SK-N-DZ (cell line): ENCODE measurements at regions not wholly inside any gene's neighbourhood (a gene's known extent, or its start where the extent isn't known, plus 50 kb on each side); places are given as distances from the start of the nearest gene placed in this dataset.
"Not testable (repeated sequence)": the region's sequence is repeated elsewhere in the genome, so short reads cannot be mapped to it uniquely, and the experiment has no call there.

ENCODE experiments used
- DNase-seq: peaks from one replicate; pipeline ENCODE4 v3.0.0-alpha.2; 2015; ENCODE audit warnings: low spot score

DNA sequence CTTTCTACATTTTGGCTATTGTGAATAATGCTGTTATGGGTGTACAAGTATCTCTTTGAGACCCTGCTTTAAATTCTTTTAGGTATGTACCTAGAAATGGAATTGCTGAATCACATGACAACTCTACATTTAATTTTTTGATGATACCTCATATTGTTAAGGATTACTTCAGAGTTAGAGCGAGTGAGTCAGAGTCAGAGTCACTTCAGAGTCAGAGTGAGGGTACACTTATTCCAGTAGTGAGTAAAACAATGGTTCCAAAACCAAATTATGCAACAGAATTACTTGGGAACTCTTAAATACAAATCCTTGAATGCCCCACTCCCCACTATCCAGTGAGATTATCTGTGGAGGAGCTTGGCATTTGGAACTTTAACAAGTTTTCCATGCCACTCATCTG lies 50.3 kb upstream of the SNRK start:
- DNase-seq, result no peak

DNA sequence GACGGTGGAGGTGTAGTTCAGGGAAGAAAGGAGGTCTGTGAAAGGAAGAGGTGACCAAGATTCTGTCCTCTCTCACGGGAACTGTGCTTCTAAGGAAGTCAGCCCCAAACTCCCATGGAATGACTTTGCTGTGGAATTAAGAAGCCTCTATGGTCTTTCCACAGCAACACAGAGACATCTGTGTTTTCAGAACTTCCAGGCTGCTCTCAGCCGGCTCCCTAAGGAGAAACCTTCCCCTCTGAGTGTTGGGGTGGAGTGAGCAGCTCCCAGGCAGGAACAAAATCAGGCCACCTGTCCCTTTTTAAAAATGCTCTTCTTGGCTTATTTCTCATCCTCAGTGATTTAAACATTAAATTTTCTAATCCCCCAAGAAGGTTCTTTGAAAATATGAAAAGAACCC lies 53.3 kb upstream of the SNRK start:
- DNase-seq, result no peak

DNA sequence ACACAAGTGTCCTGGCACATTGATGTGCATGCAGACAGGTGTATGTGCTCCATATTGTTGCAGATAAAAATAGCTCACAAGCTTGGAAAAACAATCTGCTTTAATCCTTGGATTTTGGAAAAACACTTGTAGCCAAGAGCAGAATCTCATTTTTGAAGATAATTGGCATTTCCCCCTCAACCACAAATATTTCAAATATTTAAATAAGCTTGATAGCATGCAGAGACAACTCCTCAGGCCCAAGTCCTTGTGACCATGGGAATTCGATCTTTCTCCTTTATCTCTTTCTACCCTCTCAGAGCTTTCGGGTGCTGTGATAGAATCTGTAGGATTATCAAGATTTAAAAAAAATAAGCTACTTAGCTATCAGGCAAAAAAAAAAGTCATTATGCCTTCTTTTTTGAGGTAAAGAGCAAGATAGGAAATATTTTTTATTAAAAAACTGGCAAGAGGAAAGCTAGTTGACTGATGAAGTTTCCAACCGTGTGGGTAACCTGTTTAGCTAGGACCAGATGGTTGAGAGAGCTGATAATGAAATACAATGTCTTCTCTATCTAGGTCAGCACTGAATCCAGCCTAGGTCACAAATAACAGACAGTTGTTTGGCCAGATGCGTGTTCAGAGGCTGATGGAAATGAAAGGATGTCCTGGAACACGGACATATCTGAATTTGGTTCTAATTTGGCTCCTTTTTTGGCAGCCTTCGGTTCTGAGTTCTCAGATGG lies 54.9 kb upstream of the SNRK start:
- DNase-seq, result peak; percentile 17

DNA sequence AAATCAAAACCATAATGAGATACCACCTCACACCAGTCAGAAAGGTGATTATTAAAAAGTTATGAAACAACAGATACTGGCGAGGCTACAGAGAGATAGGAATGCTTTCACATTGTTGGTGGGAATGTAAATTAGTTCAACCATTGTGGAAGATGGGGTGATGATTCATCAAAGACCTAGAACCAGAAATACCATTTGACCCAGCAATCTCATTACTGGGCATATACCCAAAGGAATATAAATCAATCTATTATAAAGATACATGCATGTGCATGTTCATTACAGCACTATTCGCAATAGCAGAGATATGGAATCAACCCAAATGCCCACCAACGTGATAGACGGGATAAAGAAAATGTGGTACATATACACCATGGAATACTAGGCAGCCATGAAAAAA lies 56.5 kb upstream of the SNRK start:
- DNase-seq, result not testable (repeated sequence)

DNA sequence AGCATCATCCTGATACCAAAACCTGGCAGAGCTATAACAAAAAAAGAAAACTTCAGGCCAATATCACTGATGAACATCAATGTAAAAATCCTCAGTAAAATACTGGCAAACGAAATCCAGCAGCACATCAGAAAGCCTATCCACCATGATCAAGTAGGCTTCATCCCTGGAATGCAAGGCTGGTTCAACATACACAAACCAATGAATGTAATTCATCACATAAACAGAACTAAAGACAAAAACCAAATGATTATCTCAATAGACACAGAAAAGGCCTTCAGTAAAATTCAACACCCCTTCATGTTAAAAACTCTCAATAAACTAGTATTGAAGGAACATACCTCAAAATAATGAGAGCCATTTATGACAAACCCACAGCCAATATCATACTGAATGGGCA lies 58.7 kb upstream of the SNRK start:
- not testable (repeated sequence) for DNase-seq

DNA sequence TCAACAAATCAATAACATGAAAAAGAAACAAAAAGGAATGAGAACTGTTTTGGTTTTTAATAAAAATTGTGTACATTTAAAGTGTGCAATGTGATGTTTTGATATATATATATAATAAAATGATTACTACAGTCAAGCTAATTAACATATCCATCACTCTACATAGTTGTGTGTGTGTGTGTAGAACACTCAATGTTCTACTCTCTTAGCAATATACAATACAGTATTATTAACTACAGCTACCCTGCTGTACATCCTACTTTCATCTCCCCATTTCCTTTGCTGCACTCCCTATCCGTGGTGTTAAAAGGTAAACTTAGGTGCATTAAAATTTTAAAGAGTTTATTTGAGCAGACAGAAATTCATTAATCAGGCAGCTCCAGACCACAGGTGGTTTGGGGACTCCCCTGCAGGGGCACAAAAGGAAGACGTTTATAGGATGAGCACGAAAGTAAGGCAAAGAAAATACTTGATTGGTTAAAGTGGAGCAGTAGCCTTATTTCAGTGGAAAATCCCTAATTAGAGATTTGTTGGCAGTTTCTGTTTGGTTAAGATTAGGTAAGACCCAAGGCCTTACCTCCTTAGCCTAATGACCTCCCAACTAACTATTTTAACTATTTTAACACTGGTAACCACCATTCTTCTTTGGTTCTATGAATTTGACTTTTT lies 61.8 kb upstream of the SNRK start:
- no peak for DNase-seq

DNA sequence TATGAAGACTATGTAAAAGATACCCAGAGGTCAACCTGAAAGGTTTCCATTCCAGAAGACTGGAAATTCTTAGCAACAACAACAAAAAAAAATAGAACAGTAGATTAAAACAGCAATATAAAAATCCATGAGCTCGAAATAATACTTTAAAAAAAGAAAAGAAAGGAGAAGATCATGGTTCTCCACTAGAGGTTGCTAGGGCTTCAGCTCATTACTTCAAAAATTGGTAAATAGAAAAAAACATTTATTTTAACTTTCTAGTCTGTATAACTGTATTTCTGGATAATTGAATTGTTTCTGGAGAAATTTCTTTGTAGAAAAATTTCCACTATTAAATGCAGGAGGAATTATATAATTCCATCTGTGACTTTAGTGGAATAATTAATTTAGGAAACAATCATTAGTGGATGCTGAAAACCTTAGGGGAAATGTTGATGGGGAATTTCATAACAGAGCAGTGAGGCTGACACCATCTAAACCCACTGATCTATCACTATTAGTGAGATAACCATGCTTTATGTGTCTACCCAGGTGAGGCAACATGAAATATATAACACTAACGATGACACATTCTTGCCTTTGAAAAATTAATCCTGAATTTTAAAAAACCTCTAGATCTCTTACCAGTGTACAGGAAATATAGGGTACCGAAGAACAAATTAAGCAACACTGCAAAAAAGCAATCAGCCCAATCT lies 62.5 kb upstream of the SNRK start:
- DNase-seq, result no peak

DNA sequence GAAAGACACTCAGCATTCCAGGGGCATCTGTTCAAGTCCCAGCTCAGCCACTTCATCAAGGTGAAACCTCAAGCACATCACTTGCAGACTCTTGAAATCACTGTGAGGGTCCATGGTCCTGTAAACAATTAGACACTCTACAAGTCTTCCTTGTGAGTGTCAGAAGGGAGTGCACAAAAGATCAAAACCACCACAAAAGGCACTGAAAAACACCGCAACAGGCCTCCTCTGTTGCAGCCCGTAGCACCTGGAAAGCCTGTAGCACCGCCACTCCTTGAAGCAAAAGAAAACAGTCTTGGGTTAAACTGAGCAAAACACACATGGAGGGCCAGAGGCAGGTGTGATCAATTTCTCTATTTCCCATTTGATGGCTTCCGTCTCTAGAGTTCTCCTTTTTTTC lies 63.8 kb upstream of the SNRK start:
- no peak for DNase-seq

DNA sequence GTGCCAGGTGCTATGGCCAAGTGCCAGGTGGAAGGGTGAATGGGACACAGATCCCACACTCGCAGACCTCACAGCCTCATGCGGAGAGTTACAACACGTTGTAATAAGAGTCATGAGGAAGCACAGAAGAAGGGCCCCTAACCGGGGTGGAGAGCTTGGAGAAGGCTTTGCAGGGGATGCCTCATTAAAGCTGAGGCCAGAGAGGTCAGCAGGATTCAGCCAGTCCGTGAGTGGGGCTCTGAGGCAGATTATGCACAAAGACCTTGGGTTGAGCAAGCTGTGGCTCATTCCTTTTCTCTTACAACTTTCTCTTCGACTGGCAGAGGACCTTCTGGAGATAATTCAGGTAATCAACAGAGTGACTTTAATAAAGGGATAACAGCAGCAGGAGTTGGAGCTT lies 65.3 kb upstream of the SNRK start:
- DNase-seq, result no peak

DNA sequence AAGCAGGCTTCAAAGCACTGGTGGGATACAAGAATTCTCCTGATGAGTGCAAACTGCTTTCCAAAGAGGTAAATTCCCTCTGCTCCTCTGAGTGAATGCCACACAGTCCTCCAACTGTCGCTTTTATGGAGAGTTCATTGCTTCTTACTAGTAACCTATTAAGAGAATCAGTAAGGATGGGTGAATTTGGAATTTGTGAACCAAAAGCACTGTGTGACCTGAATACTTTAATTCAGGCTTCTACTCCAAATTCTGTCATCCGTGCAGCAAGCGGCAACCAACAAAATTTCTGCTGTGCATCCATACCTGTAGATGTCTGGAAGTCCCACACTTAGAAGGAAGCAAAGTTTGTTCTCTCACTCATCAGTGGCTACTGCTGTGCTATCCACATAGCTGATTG lies 66.7 kb upstream of the SNRK start:
- DNase-seq, result no peak

DNA sequence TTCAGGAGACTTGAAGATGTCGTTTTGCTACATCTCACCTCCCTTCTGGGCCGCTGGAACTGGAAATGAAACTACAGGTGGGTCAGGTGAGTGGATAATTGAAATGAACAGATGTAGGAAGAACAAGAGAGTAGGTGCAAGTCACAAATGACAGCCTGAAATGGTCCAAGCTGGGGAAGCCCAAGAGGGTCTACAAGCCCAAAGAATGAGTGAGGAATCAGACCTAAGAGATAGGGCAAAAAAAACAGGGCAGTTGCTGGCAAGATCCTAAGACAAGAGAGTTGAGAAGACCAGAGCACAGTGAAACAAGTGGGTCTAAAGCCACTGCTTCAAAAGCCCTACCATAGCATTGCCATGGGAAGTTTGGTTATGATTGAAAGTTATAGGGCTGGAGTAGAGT lies 67.4 kb upstream of the SNRK start:
- DNase-seq, result no peak

DNA sequence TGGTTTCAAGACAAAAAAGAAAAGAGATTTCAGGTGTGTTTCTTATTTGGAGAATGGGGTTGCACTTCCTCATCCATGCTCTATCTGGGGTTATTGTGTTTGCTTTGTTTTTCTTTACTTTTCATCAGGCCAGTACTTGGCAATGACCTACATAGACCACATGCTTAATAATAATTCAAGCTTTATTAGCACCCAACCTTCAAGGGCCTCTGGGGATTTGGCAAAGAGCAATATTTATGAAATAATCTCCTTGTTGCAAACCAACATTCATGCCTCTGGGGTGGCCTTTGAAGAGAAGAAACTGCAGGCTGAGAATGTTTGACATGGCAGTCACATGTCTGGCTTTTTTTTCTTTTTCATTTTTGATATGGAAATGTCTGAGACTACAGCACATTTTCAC lies 68.2 kb upstream of the SNRK start:
- no peak for DNase-seq

DNA sequence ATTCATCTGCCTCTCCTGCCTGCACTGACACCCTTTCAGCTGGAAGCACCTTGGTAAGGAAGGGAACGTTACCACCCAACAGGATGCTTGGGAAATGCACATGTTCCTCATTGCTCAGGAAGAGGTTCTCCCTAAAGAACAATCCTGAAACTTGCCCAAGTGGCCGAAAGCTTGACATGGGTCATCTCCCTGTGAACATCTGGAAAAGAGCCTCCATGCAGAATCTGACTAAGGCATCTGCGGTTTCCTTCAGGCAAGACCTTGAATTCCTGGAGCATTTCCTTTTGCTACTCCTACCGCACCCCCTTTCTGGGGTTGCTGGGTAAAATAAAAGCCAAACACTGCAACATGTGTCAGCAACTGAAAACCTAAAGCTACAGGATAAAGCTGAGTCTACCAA lies 68.7 kb upstream of the SNRK start:
- no peak for DNase-seq

DNA sequence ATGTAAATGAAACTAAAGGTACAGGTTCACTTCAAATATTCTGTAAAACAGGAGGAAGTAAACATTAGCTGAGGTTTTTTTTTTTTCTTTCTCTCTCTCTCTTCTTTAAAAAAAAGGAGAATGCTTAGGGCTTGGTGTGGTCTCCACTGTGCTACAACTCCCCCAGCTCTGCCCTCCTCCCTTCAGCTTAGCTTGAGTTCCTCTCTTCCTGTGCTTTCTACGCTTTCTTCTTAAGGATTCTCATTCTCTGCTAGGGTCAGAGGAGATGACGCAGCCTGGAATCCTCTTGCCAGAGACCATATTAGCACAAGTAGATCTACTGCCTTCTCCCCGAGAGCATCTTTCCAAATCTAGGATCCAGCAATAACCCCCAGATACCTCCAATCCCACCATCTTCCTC lies 69.1 kb upstream of the SNRK start:
- DNase-seq, result no peak

DNA sequence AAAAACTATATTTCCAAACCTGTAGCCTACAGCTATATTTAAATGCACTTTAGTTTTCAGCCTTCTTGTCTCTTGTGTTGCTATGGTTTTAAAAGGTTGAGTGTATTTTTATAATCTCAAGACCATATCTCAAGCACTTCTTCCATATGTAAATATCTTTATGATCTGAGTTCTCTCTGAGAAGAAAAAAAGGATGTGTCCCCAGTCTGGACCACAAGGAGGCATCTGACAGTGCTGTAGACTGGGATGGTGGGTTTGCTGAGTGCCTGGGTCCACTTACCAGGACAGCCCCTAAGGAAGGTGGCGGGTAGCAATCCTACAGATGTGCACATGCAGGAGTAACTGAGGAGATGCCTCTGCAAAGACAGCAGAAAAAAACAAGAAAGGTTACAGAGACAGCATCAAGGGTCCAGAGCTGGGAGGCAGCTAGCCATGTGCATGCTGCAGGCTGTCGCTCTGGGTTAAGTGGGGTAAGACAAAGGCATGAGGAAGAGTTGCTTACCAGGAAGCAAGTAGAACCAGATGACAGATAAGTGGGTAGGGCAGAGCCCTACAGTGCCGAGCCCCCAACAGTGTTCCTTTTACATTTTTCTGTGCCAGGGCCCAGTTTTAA lies 70.6 kb upstream of the SNRK start:
- peak; percentile 11 for DNase-seq

DNA sequence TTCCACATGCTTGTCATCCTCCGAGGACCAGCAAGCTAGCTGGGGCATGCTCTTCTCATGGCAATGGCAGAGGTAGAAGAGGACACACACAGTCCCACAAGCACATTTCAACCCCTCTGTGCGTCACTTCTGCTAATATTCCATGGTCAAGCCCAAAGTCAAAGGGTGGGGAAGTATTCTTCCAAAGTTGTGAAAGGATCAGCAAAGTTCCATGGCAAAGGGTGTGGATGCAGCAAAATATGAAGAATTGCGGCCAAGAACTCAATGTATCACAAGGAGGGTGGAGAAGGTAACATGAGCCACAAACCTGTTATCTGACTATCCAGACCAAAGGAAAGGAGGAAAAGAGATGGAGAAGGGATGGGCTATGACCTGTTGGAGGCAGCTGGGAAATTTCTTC lies 71.2 kb upstream of the SNRK start:
- DNase-seq, result no peak

DNA sequence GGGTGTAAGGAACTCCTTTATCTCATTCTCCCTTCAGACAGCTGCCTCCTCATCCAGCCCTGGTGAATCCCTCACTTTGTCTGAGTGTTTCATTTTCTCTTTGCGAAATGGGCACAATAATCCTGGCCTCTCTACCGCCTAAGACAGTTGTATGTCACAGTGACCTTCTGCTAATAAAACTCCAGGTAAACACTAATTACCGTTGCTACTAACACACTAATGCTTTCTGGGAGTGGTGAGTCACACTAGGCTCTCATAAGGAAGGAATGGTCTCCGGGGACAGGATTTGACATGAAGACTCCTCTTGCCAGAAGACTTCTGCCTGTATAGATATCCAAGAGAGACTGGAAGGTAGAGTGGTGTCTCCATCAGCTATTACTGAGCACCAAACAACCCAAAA lies 71.7 kb upstream of the SNRK start:
- DNase-seq, result no peak

DNA sequence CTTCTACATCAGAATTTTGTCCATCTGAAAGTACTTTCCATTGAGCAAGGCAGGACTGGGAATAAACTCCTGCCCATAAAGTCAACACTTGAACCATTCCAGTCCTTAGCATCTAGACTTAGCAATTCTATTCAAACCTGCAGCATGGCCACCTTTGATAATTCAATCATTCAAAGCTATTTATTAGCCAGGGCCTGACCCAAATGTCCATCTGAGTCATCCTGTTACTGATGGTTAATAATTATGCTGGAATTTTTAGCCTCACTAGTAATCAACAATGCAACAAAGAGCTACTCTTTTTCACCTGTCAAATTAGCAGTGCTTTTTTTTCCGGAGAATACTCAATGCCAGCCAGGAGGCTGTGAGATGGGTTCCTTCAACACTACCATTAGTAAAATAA lies 72.7 kb upstream of the SNRK start:
- DNase-seq, result no peak

DNA sequence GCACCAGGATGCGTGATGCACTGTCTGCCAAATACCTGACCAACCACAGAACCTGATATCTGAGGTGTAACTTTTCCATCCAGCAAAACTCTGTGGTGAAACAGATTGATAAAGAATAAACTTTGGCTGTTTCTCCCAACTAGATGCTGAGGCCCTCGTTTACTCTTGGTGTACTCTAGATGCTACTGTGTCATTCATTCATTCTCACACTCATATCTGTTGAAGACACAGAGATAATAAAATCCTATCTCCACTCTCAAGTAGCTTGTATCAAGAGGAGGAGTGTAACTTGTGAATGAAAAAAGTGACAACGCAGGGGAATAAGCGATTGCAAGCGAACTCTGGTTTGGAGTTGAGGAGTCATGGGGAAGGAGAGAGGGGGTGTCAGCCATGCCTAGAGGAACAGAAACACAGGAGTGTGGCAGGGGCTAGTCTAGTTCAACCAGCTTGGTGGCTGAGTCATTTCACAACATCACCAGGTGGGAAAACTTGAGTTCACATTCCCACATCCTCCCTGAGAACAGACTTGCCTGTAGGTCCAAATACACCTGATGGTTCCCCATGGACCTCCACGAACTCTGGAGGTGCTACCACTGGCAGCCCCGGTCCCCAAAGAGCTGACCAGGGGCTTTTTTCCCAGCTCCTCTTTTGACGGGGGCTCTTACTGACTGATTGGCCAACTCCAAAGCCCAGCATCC lies 73.3 kb upstream of the SNRK start:
- no peak for DNase-seq

DNA sequence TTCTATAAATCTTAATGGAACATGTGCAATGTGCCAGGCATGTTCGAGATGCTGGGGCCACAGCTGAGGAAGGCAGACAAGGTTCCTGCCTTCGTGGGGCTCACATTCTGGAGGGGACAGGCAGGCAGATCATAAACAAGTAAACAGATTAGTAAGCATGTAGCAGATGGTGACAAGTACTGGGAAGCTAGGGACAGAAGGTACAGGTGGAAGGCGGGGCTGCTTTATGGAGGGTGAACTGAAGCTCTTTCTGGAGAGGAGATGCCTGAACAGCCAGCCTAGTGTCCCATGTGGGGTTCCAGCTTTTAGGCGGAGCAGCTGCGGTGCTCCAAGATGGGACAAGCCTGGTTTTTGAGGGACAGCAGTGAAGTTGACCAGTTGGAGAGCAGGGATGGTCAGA lies 74.7 kb upstream of the SNRK start:
- no peak for DNase-seq

DNA sequence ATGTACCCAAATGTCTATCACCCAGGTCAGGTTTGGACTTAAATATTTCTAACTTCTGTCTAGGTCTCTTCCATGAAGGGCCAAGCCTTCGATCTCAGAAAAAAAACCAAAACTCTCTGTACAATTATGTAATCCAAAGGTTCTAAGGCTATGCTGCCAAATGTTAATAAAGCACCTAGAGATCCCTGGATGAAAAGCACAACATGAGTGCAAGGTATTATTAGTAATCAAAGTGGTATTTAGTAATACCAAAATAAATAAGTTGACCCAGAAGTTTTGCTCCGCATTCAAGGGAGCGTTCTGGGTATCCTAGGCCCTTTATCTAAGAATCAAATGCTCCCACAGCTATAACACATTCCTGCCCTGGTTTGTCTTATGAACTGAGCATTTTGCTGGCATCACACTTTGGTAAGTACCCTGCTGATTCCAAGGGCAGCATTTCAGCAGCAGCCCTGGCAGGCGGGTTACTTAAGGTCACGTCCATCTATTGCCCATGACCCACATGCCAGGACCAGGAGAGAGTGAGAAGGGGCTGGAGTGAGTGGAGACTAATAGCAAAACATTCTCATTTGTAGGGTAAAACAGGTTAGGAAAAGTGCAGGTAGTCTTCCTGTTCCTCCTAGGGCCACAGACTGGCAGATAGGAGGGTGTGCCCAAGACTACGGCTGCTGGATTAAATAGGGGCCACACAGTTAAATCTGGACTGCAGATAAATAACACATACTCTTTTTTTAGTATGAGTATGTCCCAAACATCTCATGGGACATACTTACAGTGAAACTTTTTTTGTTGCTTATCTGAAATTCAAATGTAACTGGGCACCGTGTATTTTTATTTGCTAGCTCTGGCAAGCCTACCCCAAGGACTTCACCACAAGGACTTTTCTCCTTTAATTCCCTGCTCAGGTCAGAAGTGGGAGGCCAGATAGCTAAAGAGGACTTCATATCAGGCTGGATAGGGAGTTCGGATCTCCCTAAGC lies 76.0 kb upstream of the SNRK start:
- no peak for DNase-seq
